Astrocyte (in vitro differentiated cells and primary cell): ENCODE measurements at regions not wholly inside any gene's neighbourhood (a gene's known extent, or its start where the extent isn't known, plus 50 kb on each side); places are given as distances from the start of the nearest gene placed in this dataset.

Source experiments
- DNase-seq: peaks from one replicate; pipeline ENCODE4 v3.0.0-alpha.2; 2010; ENCODE audit warnings: low read depth
- FAIRE-seq: peaks from 2 replicates; lab custom pipeline; 2011; peaks lifted over from hg19 to GRCh38; lab: Jason Lieb, UNC
- H2AFZ ChIP-seq: 2 replicates; pipeline ENCODE4 v1.6.0; 2012; ENCODE audit warnings: low read depth, low read length, inconsistent platforms
- H3K27ac ChIP-seq: 2 replicates; pipeline ENCODE4 v1.5.1; 2011; ENCODE audit warnings: low read depth, low read length, inconsistent platforms
- H3K27me3 ChIP-seq: 2 replicates; pipeline ENCODE4 v1.6.0; 2011; ENCODE audit warnings: low read length, inconsistent platforms; ENCODE audit not compliant: insufficient read depth
- H3K36me3 ChIP-seq: 2 replicates; pipeline ENCODE4 v1.5.1; 2011; ENCODE audit warnings: low read length, inconsistent platforms; ENCODE audit not compliant: insufficient read depth
- H3K4me1 ChIP-seq: 2 replicates; pipeline ENCODE4 v1.5.1; 2011; ENCODE audit warnings: low read length, inconsistent platforms; ENCODE audit not compliant: insufficient read depth
- H3K4me2 ChIP-seq: 2 replicates; pipeline ENCODE4 v1.6.0; 2012; ENCODE audit warnings: low read length, inconsistent platforms
- H3K4me3 ChIP-seq: 2 replicates; pipeline ENCODE4 v1.5.1; 2011; ENCODE audit warnings: low read depth, mild to moderate bottlenecking, low read length, inconsistent platforms; ENCODE audit not compliant: insufficient read depth
- H3K79me2 ChIP-seq: 2 replicates; pipeline ENCODE4 v1.6.0; 2012; ENCODE audit warnings: mild to moderate bottlenecking, low read length, inconsistent platforms; ENCODE audit not compliant: insufficient read depth
- H3K9ac ChIP-seq: 2 replicates; pipeline ENCODE4 v1.6.0; 2012; ENCODE audit warnings: mild to moderate bottlenecking, low read length, inconsistent platforms
- H3K9me3 ChIP-seq: 2 replicates; pipeline ENCODE4 v1.5.1; 2012; ENCODE audit warnings: low read depth, mild to moderate bottlenecking, low read length, inconsistent platforms; ENCODE audit not compliant: insufficient read depth
- H4K20me1 ChIP-seq: 2 replicates; pipeline ENCODE4 v1.6.0; 2012; ENCODE audit warnings: low read length, inconsistent platforms; ENCODE audit not compliant: insufficient read depth
- H3K27ac Mint-ChIP-seq: one replicate; pipeline ENCODE4 v1.8.0; 2021; ENCODE audit warnings: mild to moderate bottlenecking, mixed read lengths; ENCODE audit not compliant: unreplicated experiment
- H3K27me3 Mint-ChIP-seq: one replicate; pipeline ENCODE4 v1.8.0; 2021; ENCODE audit warnings: low read depth, mixed read lengths; ENCODE audit not compliant: unreplicated experiment
- H3K36me3 Mint-ChIP-seq: one replicate; pipeline ENCODE4 v1.8.0; 2021; ENCODE audit warnings: low read depth, mixed read lengths; ENCODE audit not compliant: unreplicated experiment
- H3K4me1 Mint-ChIP-seq: one replicate; pipeline ENCODE4 v1.8.0; 2021; ENCODE audit warnings: low read depth, mixed read lengths; ENCODE audit not compliant: unreplicated experiment
- H3K4me3 Mint-ChIP-seq: one replicate; pipeline ENCODE4 v1.8.0; 2021; ENCODE audit warnings: mild to moderate bottlenecking, moderate library complexity, mixed read lengths; ENCODE audit not compliant: unreplicated experiment
- H3K9me3 Mint-ChIP-seq: one replicate; pipeline ENCODE4 v1.8.0; 2021; ENCODE audit warnings: mild to moderate bottlenecking, mixed read lengths; ENCODE audit not compliant: unreplicated experiment
- CTCF ChIP-seq: IDR thresholded peaks from 2 replicates; pipeline ENCODE4 v1.5.1; 2011; ENCODE audit warnings: low read depth, mild to moderate bottlenecking, inconsistent platforms, low read length, moderate library complexity; ENCODE audit not compliant: insufficient read depth
- EZH2 ChIP-seq: IDR thresholded peaks from 2 replicates; pipeline ENCODE4 v1.6.1; 2012; ENCODE audit warnings: mild to moderate bottlenecking, low read length, inconsistent platforms; ENCODE audit not compliant: insufficient read depth

DNA sequence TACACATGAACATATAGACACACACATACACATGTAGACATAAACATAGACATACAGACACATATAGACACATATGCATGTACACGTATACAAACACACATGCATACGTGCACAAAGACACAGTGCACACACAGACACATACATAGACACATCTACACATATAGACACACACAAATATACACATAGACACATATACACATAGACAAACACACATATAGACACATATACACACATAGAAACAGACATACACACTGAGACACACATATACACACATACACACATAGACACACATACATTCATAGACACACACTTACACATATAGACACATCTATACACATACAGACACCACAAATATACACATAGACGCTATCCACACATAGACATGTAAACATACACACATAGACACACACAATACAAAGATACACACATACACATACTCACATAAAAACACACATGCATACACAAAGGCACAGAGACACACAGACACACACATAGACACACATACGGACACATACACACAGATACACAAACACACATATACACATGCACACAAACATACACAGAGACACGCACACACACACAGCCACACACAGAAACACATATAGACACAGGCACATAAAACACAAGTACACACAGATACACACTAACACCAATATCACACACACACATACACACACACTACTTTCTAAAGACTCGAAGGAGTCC lies 254.0 kb downstream of the TSHZ3 start:
- TF ChIP-seq CTCF (no peak), EZH2 (no peak)
- no peak overlapping the region for H3K27ac Mint-ChIP-seq
- Histone ChIP-seq H4K20me1 (no peaks in the 10 kb centered on the region), H3K27ac (no peak overlapping the region), H3K4me3 (no peak overlapping the region), H3K4me1 (no peaks in the 10 kb centered on the region), H3K27me3 (peaks cover 3% of the 10 kb centered on the region), H3K4me2 (no peak overlapping the region), H3K9me3 (no peaks in the 10 kb centered on the region), H2AFZ (no peak overlapping the region), H3K36me3 (no peaks in the 10 kb centered on the region), H3K79me2 (no peaks in the 10 kb centered on the region), H3K9ac (no peak overlapping the region)
- DNase-seq (no peak), FAIRE-seq (peak; percentile 86)
- H3K27me3 Mint-ChIP-seq: peaks cover 16% of the 10 kb centered on the region
- no peaks in the 10 kb centered on the region for H3K9me3 Mint-ChIP-seq
- no peaks in the 10 kb centered on the region for H3K4me1 Mint-ChIP-seq
- H3K36me3 Mint-ChIP-seq: no peaks in the 10 kb centered on the region
- no peak overlapping the region for H3K4me3 Mint-ChIP-seq

DNA sequence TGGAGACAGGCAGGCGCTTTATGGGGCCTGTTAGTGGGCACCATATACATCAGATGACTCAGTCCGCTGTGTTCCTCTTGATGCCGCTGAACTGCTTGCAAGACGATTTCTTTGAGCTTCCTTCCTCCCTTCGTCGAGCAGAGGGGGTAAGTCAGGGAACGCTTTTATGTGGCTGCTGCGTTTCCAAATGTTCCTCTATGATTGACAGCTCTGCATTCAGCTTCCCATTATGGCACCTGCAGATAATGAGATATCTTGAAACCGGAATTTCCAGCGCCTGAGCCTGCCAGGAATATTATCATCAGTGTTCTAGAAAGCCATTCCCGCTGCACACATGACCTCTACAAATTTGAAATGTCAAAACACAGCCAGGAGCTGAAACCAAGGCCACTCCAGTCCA lies 257.0 kb downstream of the TSHZ3 start:
- no peak for DNase-seq
- Histone ChIP-seq H3K4me2 (no peak overlapping the region), H3K27ac (no peak overlapping the region), H3K27me3 (peaks cover 3% of the 10 kb centered on the region), H3K9ac (no peak overlapping the region), H3K79me2 (no peaks in the 10 kb centered on the region), H3K9me3 (no peaks in the 10 kb centered on the region), H3K4me3 (no peak overlapping the region), H3K36me3 (no peaks in the 10 kb centered on the region), H3K4me1 (no peaks in the 10 kb centered on the region), H4K20me1 (no peaks in the 10 kb centered on the region), H2AFZ (no peak overlapping the region)
- Mint-ChIP-seq H3K27ac (no peak overlapping the region), H3K9me3 (no peaks in the 10 kb centered on the region), H3K36me3 (no peaks in the 10 kb centered on the region), H3K4me1 (no peaks in the 10 kb centered on the region), H3K4me3 (no peak overlapping the region), H3K27me3 (peaks cover 23% of the 10 kb centered on the region)
- no peak for FAIRE-seq
- TF ChIP-seq CTCF (no peak), EZH2 (no peak)

DNA sequence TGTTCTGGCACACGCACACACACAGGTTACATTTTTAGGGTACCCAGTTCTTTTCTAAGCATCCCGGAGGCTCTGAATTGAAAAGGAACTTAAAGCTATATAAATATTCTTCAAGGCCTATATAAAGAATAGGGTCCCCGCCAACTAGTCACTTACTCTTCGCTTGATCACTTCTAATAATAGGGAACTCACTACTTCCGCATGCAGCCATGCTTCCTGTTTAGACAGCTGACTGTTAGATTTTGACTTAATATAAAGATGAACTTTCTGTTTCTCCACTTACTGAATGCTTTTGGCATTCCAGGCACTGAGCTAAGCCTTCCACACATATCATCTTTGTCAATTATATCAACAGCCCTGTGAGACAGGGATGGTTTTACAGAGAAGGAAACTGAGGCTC lies 259.6 kb downstream of the TSHZ3 start:
- no peak for FAIRE-seq

More for the DNA sequence above, 259.6 kb downstream of the TSHZ3 start:
- no peaks in the 10 kb centered on the region for H3K4me1 Mint-ChIP-seq
- Histone ChIP-seq H3K36me3 (no peaks in the 10 kb centered on the region), H3K27me3 (peaks cover 3% of the 10 kb centered on the region), H3K79me2 (no peaks in the 10 kb centered on the region), H3K27ac (no peak overlapping the region), H3K9ac (no peak overlapping the region), H3K4me2 (no peak overlapping the region), H3K9me3 (no peaks in the 10 kb centered on the region), H3K4me1 (no peaks in the 10 kb centered on the region), H4K20me1 (no peaks in the 10 kb centered on the region), H2AFZ (no peak overlapping the region), H3K4me3 (no peak overlapping the region)
- no peak for TF ChIP-seq EZH2
- no peak overlapping the region for H3K27ac Mint-ChIP-seq
- H3K4me3 Mint-ChIP-seq: no peak overlapping the region
- no peaks in the 10 kb centered on the region for H3K9me3 Mint-ChIP-seq
- no peaks in the 10 kb centered on the region for H3K36me3 Mint-ChIP-seq
- DNase-seq: no peak
- peaks cover 27% of the 10 kb centered on the region for H3K27me3 Mint-ChIP-seq
